HG03575 (cell line): ENCODE measurements at regions not wholly inside any gene's neighbourhood (a gene's known extent, or its start where the extent isn't known, plus 50 kb on each side); places are given as distances from the start of the nearest gene placed in this dataset.
"Not testable (repeated sequence)": the region's sequence is repeated elsewhere in the genome, so short reads cannot be mapped to it uniquely, and the experiment has no call there.

Experiments
- ATAC-seq: cut with Tn5 transposase; IDR thresholded peaks from one replicate; pipeline ENCODE4 v1.9.1; 2021; ENCODE audit not compliant: unreplicated experiment, insufficient number of reproducible peaks, low FRiP score; ENCODE audit errors: extremely low read depth

DNA sequence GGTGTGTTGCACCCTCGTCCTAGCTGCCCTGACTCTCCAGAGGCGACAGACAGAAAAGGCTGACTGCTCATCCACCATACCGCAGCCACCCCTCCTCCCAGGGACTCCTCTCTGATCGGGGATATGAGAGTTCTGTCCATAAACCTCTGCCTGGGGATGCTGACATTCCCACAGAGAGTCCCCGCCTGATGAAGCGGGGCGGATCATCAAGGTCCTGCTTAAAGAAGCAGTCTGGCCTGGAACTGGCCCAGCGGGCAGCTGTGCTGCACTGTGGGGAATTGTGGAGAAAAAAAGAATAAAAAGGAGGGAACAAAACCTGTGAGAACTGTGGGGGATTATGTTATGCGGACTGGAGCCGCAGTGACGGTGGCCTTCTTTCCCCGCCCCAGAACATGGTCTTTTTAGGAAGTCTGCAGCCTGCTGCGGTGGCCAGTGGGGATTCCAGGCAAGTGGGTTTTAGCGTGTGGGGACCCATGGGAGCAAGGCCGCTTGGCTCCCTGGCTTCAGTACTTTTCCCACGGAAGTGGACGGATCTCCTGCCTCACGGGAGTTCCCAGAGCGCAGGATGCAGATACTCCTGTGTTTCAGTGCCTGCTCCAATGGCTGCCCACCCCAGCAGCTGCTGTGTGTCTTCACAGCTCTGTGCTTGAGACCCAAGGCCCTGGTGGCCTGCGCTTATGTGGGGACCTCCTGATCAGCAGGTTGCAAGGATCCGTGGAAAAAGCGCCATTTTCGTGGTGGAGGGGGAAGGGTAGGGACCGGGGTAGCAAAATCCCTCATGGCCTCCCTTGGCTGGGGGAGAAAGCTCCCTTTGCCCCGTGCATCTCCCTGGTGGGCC is 1456.2 kb upstream of the SLC10A2 start:
- ATAC-seq = no peak

DNA sequence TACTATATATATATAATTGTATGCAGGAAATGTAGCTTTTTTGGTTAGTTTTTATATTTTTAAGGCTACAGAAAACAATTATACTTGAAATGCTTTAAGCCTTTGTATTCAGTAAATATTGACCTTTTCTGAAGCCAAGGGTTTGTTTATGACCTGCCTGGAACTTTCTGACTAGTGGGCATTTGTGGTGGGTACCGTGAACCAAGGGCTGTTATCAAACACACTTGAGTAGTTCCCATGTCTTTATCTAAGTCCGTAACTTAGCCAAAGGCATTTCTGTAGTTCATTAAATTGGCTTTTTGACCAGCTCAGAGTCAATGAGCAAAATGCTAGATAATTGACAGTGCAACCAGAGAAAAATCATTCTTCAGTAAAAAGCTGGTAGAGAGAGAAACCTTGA is 1444.2 kb upstream of the SLC10A2 start:
- ATAC-seq = no peak

DNA sequence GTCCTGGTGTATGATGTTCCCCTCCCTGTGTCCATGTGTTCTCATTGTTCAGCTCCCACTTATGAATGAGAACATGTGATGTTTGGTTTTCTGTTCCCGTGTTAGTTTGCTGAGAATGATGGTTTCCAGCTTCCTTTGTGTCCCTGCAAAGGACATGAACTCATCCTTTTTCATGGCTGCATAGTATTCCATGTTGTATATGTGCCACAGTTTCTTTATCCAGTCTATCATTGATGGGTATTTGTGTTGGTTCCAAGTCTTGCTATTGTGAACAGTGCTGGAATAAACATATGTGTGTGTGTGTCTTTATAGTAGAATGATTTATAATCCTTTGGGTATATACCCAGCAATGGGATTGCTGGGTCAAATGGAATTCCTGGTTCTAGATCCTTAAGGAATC is 1427.3 kb upstream of the SLC10A2 start:
- ATAC-seq = not testable (repeated sequence)

DNA sequence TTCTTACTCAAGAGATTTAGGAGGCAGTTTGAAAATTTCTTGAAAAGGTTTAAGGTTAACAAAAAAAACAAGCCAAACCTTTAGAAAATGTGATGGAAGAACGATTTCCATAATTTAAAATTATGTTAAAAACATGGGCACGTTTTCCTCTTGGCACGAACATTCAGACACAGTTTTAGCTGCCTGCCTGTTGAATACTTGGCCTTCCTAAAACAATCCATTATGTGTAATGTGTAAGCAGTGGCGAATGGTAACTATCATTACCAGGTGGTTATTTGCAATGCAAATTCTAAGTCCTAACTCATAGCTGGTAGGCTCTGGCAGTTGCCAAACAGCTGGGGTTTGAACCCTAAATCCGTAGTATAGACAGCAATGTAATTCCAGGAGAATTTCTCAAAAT is 1425.7 kb upstream of the SLC10A2 start:
- ATAC-seq = no peak

DNA sequence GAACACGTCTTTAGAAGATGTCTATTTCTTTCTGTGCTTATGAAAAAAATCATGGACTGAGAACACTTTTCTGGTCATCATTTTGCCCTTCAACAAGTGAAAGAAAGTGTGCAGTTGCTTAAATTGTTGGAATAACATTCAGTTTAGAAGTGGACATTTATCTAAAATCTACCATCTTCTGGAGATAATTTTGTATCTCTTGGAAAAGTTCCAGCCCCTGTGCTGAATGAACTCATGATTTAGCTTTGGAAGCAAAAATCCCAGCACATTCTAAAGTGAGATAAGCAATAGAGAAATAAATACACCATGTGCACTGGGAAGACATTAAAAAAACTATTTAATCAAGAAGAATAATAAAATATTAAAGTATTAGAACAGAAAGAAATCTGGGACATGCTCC is 1420.8 kb upstream of the SLC10A2 start:
- ATAC-seq = no peak

DNA sequence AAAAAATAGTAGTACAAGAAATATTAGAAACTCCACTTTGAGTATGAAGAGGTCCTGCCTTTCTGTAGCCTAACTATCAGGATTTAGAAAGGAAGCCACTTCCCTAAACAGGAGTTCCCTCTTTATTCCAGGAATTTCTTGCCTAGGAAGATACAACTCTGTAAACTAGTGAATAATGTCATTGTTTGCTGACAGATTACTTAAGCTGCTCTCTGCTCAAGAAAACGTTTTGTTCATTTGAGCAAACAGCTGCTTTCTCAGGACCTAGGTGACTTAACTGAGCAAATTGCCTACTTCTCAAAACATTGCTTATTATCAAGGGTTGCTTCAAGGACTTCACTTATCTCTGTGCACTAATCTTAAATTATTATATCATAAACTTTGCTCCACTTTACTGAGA is 1419.4 kb upstream of the SLC10A2 start:
- ATAC-seq = no peak

DNA sequence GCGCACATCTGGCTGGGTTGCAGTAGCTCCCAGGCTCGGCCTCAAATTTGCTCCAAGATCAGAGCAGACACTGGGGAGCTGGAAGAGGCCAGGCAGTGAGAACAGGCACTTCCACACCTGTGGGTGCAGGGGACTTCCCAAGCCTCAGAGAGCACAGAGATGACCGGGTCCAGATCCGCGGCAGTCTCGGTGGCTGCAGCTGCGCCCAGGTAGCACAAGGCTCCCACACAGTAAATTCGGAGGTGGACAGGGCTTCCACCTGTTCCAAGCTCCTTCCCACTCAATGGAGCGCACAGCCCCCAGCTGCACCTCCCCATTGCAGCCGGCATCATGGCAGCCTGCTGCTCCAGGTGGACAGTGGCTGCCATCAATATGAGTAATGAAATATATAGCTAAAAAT is 1417.4 kb upstream of the SLC10A2 start:
- no peak for ATAC-seq

DNA sequence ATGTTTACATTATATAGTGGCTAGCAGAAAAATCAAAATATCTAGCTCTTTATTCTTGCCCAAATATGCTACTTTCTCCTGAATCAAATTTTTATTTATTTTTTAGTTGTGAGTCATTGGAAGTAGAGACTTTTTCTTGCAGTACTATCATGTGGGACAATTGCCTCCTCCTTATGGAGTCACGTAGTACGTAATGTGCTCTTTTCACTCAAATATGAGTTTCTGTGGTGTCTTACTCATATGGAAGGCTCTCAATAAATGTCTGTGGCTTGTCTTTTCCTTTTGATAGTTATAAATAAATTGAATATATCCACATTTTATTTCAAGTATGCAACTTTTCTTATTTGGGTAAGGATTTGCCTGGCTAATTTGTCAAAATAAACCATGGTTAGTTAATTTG is 1411.0 kb upstream of the SLC10A2 start:
- no peak for ATAC-seq

DNA sequence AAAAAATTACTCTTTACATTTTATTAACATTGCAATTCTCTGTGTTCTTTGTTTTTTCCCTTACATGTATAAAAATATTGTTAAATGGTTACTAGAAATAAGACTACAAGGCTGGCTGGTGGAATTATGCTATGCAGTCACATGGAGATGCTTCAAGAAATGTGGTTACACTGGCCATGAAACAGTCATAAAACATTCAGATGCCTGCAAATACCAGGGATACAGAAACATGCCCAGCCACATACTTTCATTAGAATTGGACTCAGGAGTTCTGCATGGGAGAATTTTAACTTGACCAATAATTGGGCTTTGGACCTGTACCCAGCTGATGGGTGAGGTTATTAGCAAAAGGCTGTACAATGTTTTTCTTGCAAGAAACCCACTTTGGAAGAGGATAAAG is 1407.7 kb upstream of the SLC10A2 start:
- no peak for ATAC-seq

DNA sequence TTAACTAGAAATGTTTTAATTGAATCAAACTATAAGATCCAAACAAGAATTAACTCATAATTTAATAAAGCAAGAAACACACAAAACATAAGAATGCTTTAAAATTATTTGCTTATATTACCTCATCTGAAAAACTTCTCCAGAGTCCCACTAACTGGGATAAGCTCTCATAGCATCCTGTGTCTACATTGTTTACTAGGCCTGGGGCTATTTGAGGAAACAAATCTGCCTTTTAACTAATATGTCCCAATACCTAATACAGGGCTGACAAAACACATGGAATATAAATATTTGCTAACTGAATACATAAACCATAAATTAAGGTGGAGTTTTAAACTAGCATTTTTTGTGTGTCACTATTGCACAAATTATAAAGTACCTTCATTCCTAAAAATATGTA is 1399.8 kb upstream of the SLC10A2 start:
- ATAC-seq = no peak

DNA sequence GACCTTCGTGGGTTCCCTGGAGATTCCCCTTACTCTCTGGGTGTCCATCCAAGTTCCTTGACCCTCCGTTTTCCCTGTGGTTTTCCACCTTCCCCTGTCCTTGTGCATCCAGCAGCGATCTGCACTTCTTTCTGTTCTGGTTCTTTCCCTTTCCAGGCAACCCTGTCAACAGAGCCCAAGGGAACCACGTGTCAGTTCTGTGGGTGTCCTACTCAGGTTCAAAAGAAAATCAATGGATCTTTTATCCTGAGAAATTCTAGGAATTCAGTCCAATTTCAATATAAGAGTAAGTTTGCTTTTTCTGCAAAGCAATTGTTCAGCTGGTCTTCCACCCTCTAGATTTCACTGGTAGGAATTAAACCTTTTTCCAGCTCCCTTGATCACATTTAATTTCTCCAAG is 1394.8 kb upstream of the SLC10A2 start:
- ATAC-seq = no peak

DNA sequence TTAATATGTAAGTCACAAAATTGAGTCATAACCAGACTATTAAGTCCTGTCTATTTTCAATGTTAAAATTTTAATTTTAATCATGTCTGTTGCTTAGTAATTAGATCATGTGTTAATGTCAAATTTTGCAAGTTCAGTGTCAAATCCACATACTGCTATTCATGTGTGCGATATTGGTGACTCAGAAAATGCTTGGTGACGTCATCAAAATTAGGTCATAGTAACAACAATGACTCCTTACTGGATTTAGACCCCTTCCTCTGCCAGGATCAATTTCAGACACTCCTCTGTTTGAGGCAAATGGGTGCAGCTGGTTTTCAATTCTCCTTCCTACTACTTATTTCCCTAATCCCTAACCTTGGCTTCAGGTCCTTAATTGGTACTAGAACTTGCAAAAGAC is 1394.3 kb upstream of the SLC10A2 start:
- ATAC-seq = no peak

DNA sequence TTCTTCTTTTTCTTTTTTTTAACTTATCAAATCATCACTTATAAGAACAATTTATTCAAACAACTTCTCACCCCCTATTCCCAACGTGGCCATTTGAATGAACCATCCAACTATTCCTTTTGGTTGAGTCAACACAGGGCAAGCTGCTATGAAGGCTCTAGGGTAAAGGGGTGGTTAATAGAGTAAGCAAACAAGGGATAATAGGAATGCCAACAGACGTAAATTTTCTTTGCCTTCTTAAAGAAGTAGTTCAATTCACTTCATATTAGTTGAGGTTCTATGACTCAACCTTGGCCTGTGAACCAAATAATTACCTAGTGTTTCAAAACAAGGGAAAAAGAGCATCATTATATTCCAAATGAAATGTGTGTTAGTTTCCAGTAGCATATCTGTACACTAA is 1383.8 kb upstream of the SLC10A2 start:
- ATAC-seq = no peak

DNA sequence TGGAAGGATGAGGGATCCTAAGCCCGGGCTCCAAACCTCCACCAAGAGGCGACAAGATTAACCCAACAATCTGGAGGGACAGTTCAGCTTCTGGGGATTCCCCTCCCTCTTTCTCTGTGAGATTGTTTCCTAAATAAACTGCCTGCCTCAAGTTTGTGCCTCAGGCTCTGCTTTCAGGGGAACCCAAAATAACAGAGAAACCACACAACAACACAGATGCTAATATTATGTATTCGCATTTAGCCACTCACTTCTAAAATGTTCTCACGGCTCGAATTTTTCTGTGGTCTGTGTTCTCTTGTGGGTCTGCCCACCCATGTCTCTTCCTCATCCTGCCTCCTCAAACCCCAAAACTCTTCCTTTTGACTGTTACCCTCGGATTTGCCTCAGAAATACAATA is 1381.1 kb upstream of the SLC10A2 start:
- ATAC-seq = no peak

DNA sequence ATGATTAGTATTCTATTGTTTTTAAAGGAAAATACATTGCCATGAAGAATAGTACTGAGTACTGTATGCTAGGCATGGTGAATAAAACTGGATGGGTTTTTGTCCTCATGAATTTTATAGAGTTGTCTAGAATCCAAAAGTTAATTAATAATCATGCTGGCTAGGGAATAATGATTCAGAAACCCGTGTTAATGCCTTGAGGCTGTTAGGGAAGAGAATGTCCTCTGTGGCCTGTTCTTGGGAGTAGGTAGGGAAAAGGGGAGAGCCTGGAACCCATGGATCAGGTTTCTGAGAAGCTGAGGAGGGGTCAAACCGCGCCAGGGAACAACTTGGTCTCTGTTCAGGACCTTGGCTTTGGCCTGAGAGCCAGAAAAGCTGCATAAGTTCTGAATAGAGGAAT is 1376.3 kb upstream of the SLC10A2 start:
- no peak for ATAC-seq

DNA sequence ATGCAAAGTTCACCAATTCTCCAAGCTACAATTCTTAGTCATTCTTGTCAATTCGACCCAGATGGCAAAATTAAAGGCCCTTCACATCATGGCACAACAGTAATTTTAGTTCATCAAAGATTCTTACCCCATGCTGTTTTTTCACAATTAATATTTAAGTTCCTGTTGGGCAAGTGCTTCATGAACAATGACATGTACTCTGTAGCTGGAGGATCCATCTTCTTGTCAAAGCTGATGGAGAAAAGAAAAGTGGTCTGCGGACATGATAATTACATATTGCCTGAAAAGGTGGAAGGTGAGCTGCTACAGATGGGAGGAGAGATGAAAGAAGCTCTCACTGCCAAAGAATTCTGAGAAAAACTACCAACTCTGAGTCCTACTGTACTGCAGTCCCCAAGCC is 1370.3 kb upstream of the SLC10A2 start:
- ATAC-seq = no peak

DNA sequence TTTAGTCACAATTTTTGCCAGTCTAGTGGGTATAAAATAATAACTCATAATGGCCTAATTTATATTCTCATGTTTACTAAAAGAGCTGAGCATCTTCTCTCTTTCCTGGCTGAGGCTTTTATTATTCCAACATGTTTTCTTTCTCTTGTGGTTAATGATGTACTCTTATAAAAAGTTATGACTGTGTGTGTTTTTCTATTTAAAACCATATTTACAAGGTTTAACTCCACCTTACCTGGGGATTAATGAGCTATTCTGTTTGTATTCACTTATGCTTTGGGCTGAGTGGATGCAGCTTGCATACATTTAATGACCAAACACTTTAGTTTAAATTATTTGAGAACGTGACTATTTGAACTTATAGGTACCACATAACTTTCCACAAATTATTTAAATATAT is 1365.7 kb upstream of the SLC10A2 start:
- ATAC-seq = no peak

DNA sequence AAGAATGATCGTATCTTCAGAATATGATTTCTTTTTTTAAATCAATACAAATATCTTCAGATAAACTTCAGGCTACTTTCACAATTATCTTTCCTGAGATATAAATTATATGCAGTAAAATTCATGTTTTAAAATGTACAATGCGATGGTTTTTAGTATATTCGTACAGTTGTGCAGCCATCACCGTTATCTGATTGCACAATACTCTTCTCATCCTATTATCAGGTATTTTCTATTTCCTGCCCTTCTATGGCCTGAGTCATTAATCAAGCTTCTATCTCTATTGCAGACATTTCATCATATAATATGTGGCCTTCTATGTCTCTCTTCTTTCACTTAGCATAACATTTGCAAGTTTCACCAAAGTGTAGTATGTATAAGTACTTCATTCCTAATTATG is 1360.2 kb upstream of the SLC10A2 start:
- no peak for ATAC-seq

DNA sequence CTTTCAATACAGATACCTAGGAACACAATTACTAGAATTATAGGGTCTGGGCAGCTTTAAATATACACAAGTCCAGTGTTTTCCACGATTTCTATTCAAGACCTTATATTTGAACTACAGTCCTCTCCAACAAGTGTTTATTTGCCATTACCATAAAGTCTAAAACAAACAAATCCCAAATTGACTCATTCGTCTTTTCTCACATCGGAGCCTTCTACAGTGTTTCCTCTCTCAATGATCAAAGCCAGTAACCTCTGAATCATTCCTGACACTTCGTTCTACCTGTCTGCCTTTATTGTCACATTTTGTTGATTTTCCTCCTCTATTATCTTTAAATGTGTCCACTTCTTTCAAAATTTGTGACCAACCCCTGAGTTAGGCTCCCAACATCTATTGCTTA is 1356.5 kb upstream of the SLC10A2 start:
- ATAC-seq = no peak

DNA sequence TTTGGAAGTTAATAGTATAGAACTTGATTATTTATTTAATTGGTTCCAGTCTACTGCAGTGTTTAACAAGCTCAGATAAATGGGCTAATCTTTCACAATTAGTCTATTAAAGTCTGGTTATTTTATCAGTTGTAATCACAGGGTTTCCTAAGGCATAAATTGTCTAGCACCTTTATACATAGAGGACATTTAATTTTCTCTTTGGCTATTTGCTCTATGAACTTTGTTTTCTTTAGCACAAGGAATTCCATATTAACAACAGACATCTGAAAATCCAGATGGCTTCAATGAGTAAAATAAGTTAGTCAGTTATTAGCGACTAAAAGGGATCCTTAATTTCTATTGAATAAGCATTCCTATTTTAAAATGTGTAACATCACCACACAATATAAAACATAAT is 1350.8 kb upstream of the SLC10A2 start:
- ATAC-seq = no peak

DNA sequence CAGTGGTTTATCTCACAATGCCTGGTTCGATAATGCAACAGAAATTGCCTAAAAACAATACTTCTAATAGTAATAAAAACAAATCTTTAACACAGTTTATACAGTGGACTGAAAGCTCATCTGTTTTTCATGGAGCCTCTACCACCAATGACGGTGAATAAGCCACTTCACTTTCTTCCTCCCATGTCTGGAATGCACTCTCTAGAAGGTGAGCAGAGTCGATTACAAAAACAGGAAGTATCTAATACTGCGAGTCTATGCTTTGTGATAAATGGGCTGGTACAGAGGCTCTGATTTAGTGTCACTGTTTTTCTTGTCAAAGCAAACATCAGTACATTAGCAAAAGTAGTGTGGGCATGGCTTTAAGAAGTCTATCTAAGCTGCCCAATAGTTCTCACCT is 1348.6 kb upstream of the SLC10A2 start:
- ATAC-seq = no peak
